PC-9 (cell line): ENCODE measurements at regions not wholly inside any gene's neighbourhood (a gene's known extent, or its start where the extent isn't known, plus 50 kb on each side); places are given as distances from the start of the nearest gene placed in this dataset.

Source experiments
- EZH2 ChIP-seq: fragments of 200-600 bp; sonication (generic); IDR thresholded peaks from 2 replicates; pipeline ENCODE4 v1.8.0; 2017; ENCODE audit warnings: antibody characterized with exemption, low read depth
- TF ChIP-seq, protein P1 (sequence below): fragments of 200-600 bp; sonication (generic); conservative IDR thresholded peaks from 2 replicates; pipeline ENCODE4 v1.6.1; 2017; ENCODE audit warnings: mixed run types, antibody characterized with exemption, mild to moderate bottlenecking, moderate library complexity

- TF ChIP-seq, protein P1, sequence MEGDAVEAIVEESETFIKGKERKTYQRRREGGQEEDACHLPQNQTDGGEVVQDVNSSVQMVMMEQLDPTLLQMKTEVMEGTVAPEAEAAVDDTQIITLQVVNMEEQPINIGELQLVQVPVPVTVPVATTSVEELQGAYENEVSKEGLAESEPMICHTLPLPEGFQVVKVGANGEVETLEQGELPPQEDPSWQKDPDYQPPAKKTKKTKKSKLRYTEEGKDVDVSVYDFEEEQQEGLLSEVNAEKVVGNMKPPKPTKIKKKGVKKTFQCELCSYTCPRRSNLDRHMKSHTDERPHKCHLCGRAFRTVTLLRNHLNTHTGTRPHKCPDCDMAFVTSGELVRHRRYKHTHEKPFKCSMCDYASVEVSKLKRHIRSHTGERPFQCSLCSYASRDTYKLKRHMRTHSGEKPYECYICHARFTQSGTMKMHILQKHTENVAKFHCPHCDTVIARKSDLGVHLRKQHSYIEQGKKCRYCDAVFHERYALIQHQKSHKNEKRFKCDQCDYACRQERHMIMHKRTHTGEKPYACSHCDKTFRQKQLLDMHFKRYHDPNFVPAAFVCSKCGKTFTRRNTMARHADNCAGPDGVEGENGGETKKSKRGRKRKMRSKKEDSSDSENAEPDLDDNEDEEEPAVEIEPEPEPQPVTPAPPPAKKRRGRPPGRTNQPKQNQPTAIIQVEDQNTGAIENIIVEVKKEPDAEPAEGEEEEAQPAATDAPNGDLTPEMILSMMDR = no peak
- no peak for TF ChIP-seq EZH2
Observed at GRCh38 chr4:124386163-124386562, 326.4 kb downstream of the ANKRD50 start.
